MM.1S (cell line): ENCODE measurements at regions not wholly inside any gene's neighbourhood (a gene's known extent, or its start where the extent isn't known, plus 50 kb on each side); places are given as distances from the start of the nearest gene placed in this dataset.

Source experiments
- EZH2 ChIP-seq: fragments of 300-600 bp; sonication (generic); optimal IDR thresholded peaks from 2 replicates; pipeline ENCODE3; 2017; ENCODE audit warnings: low read depth, mild to moderate bottlenecking, antibody characterized with exemption, low read length, mixed read lengths
- EZH2phosphoT487 ChIP-seq: fragments of 300-600 bp; sonication (generic); IDR thresholded peaks from 2 replicates; pipeline ENCODE4 v1.6.1; 2018; ENCODE audit warnings: antibody characterized with exemption, low read length
- TF ChIP-seq, protein P1 (sequence below): fragments of 300-600 bp; sonication (generic); IDR thresholded peaks from 2 replicates; pipeline ENCODE4 v1.5.1; 2016; ENCODE audit warnings: antibody characterized with exemption, low read length, mixed read lengths

DNA sequence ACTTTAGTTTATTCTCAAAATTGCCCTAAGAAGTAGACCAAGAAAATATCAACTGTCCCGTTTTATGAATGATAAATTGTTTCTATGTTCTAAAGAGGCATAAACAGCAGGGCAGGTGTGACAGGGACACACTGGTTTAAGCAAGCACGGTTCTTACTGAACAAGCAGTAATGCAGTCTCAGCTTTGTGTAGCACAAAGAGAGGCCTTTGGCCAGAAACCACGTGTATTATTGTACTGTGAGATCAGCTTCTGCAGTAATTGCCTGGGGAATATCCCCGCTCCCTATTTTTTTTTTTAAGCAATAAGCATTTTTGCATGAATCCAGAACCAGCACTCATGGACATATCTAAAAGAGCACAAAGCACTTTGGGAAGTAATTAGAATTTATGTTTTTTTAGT is 255.4 kb downstream of the WDR11 start:
- TF ChIP-seq, protein P1, sequence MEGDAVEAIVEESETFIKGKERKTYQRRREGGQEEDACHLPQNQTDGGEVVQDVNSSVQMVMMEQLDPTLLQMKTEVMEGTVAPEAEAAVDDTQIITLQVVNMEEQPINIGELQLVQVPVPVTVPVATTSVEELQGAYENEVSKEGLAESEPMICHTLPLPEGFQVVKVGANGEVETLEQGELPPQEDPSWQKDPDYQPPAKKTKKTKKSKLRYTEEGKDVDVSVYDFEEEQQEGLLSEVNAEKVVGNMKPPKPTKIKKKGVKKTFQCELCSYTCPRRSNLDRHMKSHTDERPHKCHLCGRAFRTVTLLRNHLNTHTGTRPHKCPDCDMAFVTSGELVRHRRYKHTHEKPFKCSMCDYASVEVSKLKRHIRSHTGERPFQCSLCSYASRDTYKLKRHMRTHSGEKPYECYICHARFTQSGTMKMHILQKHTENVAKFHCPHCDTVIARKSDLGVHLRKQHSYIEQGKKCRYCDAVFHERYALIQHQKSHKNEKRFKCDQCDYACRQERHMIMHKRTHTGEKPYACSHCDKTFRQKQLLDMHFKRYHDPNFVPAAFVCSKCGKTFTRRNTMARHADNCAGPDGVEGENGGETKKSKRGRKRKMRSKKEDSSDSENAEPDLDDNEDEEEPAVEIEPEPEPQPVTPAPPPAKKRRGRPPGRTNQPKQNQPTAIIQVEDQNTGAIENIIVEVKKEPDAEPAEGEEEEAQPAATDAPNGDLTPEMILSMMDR: no peak
- TF ChIP-seq EZH2 (no peak), EZH2phosphoT487 (no peak)
